Stimulated activated CD4-positive, alpha-beta T cell treated with anti-CD3 and anti-CD28 coated beads, Interleukin-2, amount 100 ng/mL, for 24 hours (primary cell): ENCODE measurements at regions not wholly inside any gene's neighbourhood (a gene's known extent, or its start where the extent isn't known, plus 50 kb on each side); places are given as distances from the start of the nearest gene placed in this dataset.
"Not testable (repeated sequence)": the region's sequence is repeated elsewhere in the genome, so short reads cannot be mapped to it uniquely, and the experiment has no call there.

Experiments
- DNase-seq, 2 donors: peaks; one replicate each; pipeline ENCODE4 v3.0.0-alpha.2; 2020

DNA sequence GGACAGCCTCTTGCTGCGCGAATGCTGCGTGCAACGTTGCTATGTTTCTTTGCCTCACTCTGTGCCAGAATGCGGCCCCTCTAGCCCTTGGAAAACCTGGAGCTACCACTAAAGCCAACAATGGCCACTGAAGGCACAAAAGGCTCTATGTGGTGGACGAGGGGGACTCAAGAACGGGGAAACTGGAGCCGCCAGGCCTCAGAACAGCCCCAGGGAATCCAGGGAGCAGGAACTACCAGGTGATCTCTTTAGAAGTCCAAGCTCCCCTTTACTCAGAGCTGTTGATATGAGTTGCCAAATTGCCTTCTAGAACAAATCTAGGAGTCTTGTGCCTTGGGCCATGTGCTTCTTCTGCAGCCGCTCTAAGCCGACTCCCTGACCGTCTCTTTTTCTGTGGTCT is 113.8 kb upstream of the ERRFI1 start:
- no peak for DNase-seq

DNA sequence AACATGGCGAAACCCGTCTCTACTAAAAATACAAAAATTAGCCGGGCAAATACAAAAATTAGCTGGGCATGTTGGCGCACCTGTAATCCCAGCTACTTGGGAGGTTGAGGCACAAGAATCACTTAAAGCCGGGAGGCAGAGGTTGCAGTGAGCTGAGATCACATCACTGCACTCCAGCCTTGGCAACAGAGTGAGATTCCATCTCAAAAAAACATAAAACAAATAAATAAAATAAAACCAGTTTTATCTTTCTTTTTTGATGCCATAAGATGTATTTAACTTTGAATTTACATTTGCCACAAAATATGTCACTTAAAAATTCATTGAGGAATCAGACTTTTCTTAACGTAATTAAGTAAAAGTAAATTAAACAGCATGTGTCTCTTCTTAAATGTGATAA is 113.3 kb upstream of the ERRFI1 start:
- DNase-seq, result no peak

DNA sequence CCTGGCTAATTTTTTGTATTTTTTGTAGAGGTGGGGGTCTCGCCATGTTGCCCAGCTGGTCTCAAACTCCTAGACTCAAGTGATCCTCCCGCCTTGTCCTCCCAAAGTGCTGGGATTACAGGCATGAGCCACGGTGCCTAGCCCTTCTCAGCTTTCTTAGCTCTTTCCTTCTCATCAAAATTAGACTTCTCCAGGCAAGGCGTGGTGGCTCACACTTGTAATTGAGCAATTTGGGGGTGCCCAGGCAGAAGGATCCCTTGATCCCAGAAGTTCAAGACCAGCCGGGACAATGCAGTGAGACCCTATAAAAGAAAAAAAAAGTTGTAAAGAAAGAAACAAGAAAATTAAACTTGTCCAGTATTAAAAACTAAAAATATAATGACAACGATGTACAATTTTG is 112.6 kb upstream of the ERRFI1 start:
- DNase-seq, result no peak

DNA sequence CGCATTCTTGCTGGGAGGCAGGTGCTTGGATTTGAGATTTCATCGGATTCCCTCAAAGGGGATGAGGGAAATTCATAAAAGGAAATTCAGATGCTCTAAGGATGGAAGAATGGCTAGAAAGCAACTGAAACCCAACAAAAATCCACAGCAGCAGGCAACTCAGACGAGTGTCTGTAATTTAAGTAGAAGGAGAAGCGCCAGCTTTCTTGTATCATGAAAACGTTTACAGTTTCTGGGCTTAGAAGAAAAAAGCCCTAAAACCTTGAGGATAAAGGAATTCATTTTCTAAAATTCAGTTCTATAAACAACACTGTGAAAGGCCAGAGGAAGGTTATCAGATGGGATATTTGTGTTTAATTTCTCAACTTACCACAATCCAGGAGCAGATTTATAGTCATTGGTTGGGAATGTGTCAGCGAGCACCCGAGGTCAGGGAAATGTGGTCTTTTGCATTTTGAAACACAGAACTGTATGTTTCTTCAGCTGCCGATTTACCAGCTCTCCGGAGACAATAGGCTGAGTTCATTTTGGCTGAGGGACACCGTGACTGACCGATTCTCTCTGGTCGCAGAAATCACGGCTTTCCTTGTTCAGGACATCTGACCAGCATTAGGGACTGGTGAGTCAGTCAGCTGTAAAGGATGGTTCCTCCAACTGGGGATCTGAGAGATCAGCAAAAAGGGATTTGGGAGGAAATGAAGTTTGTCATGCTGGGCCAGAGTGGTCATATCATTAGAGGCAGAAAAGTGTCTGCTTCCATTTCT is 111.6 kb upstream of the ERRFI1 start:
- DNase-seq, result no peak

DNA sequence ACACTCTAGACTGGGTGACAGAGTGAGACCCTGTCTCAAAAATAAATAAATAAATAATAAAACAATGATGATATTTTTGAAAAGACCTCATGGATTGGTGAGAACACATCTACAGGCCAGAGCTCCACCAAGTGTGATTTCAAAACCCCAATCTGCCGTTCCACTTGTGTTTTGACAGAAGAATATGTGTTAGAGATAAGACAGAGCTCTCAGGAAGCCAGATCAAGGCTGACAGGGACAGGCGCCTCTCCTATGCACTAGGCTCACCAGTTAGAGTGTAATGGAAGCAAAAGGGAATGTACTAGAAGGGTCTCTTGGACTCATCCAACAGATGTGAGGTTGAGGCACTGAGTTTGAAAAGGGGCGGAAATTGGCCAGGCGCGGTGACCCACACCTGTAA is 110.7 kb upstream of the ERRFI1 start:
- no peak for DNase-seq

DNA sequence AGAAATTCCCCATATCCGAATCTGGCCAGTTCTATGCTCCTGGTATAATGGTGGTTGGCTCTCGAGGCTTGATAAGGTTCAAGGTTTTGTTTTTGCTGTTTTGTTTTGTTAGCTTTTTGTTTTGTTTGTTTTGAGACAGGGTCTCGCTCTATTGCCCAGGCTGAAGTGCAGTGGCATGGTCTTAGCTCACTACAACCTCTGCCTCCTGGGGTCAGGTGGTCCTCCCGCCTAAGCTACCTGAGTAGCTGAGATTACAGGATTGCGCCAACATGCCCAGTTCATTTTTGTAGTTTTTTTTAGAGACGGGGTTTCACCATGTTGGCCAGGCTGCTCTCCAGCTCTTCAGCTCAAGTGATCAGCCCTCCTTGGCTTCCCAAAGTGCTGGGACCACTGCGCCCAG is 109.1 kb upstream of the ERRFI1 start:
- no peak for DNase-seq

DNA sequence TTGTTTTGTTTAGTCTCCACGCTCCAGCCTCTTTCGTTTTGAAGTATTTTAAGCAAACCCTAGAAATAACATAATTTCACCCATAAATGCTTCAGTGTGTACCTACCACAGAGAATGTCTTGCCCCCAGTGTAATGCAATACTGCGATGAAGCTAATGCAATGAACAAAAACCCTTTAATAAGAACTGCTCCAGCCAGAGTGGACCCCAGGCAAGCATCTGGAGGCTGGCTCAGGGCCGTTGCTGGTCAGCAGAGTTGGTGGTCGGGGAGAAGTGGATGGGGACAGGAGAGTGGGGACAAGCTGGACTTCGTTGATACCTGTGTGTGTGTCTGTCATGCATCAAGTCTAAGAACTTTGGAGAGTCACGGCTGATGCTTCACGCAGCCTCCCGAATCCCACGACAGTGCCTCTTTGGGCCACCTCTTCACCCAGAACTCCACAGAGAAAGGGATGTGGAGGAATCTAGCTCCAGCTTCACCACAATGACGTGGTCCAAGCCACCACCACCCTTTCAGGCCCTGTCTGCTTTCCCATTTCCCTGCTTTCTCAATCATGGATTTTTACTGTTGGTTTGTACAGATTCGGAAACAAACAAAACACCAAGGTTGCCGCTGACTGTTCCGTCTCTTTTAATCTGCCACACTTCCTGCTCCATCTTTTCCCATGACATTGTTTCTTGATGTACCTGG is 108.6 kb upstream of the ERRFI1 start:
- no peak for DNase-seq

DNA sequence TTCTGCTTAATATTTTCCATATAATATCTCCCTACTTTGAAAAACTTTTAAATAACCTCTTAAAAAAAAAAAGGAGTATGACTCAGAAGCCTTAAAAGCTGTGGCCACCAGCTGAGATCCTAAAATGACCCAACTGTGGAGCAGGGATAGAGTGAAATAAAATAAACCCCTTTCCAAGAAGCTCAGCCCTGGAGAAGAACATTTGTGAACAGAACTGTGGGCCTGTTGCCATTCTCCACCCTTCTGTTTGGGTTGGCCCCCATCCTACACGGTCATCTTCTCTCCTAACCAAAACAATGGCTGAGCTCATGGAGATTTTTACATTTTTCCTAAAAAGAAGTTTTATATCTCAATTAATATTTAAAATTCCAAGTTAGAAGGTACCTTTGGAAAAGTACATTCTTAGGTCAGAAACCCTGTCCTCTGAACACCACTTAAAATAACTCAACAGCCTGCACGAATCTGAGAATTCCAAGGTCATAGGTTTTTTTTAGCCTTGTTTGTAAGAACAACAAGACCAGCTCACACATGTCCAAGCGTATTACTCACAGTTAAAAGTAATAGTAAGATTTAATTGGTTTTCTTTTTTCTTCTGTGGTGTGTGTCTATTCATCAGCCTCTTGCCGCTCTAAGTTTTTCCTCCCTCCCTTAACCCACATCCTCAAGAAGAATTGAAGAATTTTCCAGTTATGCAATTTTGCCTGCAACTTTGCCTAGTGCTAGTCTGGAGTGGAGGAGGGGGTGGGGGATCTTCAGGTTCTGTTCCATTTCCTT is 107.7 kb upstream of the ERRFI1 start:
- DNase-seq, result no peak

DNA sequence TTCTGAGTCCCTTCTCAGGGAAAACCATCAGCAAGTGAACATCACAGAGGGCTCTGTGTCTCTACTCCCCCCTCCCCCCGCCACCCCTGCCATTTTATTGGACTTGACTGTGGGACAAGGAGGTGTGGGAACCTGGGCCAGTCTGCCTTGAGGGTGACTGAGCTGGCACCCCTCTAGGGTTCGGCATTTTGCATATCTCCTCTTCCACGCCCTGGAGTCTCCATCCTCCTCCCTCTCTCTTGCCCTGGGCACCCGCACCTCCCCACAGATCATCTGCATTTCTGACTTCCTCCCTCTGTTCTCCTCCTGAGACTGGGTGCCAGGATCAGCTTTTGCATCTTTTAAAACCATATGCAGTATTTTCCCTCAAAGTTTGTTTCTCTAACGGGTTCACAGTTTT is 107.1 kb upstream of the ERRFI1 start:
- no peak for DNase-seq

DNA sequence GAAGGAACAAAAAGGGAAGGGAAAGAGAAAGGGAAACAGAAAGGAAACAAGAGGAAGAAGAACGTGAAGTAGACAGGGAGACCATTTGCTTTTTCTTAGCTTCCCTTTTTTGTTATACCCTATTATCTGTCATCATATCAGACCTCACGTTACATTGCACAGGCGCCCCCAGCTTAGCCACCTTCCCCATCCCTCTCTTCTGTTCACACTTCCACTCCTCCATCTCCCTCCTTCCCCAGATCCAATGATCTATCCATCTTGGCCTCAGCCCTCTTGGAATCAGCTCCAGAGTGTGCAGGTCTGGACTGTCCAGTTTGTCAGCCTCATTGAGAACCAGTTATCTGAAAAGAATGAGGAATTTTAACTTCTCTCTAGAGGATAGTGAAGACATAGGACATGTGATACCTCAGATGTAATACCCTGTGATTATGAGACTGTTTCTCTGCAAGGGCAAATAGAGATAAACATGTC is 101.1 kb upstream of the ERRFI1 start:
- no peak for DNase-seq

DNA sequence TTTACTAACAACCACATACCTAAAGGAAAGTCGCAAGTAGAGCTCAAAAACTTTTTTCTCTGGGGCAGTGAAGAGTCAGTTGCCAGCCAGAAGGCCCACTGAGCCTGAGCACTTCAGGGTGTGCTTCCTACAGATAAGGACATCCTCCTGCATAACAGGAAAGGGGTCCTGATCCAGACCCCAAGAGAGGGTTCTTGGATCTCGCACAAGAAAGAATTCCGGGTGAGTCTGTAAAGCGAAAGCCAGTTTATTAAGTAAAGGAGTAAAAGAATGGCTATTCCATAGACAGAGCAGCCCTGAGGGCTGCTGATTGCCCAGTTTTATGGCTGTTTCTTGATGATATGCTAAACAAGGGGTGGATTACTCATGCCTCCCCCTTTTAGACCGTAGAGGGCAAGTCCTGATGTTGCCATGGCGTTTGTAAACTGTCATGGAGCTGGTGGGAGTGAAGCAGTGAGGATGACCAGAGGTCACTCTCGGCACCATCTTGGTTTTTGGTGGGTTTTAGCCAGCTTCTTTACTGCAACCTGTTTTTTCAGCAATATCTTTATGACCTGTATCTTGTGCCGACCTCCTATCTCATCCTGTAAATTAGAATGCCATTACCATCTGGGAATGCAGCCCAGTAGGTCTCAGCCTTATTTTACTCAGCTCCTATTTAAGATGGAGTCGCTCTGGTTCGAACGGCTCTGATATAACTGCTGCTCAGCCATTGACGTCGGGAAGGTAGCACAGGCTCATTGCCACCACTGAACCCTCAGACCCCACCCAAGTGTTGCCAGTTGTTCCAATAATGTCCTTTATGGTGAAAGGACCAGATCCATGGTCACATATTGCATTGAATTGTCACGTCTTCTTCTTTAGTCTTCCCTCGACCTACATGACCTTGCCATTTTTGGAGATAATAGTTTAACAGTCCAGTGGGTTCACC is 96.6 kb upstream of the ERRFI1 start:
- DNase-seq, result no peak

DNA sequence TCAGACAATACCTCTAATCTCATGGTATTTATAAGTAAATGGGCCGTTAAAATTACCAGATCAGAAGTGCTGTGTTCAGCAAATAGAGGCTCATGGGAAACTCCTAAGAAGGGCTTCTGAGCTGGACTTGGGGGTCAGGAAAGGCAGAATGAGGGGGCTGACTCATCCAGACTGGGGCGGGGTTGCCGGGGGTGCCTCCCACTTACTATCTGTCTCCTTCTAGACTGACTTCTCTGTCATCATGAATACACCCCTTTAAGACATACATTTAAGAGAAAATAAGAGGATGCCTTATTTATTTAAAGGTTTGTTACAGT is 96.0 kb upstream of the ERRFI1 start:
- no peak for DNase-seq

DNA sequence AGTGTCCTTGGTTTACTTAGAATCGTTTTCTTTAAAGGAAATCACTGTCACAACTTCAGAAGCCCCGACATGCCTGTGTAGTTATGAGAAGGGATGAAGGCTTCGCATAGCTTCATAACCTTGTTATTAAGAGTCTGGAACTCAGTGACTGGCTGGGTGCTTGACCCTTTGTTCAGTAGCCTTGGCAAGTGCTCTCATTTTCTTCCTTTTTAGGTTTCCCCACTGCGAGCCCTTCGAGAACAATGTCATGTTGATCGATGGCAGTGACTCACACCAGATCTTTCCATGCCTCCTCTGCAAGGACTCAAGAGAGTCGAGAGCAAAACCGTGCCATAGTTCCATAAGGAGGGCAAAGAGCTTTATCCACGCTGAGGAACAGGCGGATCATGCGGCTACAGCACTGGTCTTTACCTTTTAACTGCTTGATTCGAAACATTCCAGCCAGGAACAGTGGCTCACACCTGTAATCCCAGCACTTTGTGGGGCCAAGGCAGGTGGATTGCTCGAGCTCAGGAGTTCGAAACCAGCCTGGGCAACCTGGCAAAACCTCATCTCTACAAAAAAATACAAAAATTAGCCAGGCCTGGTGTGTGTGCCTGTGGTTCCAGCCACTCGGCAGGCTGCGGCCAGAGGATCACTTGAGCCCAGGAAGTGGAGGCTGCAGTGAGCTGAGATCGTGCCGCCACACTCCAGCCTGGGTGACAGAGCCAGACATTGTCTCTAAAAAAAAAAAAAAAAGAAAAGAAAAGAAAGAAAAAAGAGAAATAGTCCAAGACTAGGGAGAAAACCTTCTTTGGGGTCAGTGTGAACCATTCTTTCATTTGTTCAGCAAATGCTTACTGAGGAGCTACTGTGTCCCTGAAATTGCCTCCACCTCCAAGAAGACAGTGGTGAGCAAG is 95.4 kb upstream of the ERRFI1 start:
- no peak for DNase-seq

DNA sequence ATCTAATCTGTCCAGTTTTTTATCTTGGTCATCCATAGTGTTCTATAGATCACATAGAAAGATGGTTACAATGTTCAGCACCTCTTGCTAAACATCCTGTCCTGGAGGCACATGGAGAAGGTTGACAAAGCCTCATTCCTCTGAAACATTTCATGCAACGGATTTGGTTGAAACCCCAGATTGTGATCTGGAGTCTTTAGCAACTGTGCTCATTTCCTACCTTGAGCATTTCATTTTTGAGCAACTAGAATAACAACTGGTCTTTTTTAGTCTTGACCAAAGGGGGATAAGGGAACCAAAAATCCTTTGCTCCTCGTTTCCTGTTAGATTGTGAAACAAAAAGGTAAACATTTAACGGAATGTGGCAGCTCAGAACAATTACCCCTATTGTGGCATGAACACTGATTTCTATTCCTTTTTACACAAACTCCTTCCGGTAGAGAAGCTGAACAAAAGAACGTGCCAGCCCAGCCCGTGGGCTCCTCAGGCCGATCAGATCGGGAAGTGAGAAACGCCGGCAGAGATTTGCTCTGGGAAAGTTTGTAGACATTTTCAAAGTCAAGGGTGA is 94.7 kb upstream of the ERRFI1 start:
- no peak for DNase-seq

DNA sequence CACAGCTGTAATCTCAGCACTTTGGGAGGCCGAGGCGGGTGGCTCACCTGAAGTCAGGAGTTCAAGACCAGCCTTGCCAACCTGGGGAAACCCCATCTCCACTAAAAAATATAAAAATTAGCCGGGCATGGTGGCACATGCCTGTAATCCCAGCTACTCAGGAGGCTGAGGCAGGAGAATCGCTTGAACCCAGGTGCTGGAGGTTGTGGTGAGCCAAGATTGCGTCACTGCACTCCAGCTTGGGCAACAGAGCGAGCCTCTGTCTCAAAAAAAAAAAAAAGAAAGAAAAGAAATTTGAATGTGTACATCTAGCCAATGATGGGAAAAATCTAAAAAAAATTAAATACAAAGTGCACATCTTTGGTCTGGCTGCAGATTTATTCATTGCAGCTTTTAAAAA is 92.6 kb upstream of the ERRFI1 start:
- not testable (repeated sequence) for DNase-seq

DNA sequence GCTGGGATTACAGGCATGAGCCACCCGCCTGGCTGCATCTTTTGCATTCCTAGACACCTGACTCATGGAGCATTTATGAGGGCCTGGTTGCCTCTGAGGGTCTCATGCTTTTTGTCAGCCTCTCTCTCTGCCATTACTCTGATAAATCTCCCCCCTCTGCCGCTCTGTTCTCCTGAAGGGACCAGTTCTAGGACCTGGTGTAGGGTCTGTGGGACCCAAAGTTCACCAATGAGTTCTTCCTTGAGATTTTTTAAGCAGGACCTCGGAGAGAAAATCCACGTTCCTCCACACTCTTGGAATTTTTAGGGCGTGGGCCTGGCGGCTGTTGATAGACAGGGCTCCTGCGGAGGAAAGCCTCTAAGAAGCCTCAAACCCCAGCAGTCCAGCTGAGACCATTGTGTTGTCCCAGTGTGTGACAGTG is 91.9 kb upstream of the ERRFI1 start:
- no peak for DNase-seq

DNA sequence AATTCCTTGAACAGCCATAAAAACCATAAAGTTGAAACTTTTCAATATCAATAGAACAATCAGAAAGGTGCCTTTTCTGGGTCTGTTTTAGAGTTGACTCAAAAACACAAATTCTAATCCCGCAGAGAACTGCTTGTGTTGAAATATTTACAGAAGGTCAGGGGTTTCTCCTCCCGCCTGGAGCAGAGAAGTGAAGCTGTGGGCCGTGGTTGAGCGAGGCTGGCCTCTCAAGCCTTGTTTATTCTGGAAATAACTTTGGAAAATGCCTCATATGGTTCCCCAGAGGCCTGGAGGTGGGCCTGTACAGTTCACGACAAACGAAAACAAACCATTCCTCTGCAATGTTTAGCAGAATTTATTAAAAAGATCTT is 90.8 kb upstream of the ERRFI1 start:
- DNase-seq, result no peak

DNA sequence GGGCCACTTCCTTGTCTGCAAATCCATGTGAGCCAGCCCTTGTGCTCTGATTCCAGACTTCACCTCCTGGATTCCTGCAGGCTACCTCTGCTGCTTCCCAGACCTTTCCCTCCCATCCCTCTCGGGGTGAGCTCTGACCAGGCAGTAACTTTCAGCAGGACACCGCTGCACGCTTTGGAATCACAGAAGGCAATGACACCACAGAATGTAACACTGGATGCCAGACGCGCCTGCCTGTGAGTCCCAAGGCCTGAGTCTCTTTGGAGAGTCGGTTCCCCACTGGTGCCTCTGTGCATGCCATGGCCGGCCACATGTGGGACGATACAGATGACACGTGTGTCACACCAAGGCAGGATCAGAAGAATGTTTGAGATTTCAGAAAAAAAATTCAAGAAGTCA is 89.7 kb upstream of the ERRFI1 start:
- DNase-seq, result no peak

DNA sequence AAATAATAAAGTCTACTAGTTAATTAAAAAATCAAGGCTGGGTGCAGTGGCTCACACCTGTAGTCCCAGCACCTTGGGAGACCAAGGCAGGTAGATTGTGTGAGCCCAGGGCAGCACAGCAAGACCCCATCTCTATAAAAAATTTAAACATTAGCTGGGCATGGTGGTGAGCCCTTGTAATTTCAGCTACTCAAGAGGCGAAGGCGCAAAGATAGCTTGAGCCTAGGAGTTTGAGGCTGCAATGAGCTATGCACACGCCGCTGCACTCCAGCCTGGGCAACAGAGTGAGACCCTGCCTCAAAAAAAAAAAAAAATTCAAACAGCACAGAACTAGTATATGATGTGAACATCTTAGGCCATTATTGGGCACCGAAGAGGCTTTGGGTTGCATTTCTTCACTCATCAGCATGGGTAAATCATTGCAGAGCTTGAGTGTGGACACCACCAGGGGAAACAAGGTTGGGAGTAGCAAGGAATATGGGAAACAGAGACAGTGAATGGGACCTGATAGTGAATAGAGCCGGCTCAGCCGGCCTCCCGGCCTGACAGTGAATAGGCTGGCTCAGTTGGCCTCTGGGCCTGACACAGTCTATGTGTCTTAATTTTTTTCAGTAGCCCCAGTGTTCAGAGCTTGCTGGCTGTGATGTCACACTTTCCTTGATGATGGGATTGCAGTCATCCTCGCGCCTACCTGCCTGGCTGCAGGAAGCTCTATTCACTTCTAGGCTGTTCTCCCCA is 89.1 kb upstream of the ERRFI1 start:
- DNase-seq, result no peak
